IMR-90 (cell line): ENCODE measurements at regions not wholly inside any gene's neighbourhood (a gene's known extent, or its start where the extent isn't known, plus 50 kb on each side); places are given as distances from the start of the nearest gene placed in this dataset.

Source experiments
- ATAC-seq: fragments of 200-7000 bp; cut with Tn5 transposase; 2 replicates; pipeline ENCODE4 v1.9.1; 2020; ENCODE audit warnings: low read depth, mild to moderate bottlenecking, moderate library complexity
- BruUV-seq: library from RNA; stranded (reverse); fragments of 400-500 nt; replicated peaks from 2 replicates; lab custom pipeline; 2021; lab: Mats Ljungman, UMichigan
- CTCF ChIA-PET: fragments of 300-600 bp; formaldehyde crosslinking; extraction: SDS; loops from one replicate; lab custom pipeline; 2021; ENCODE audit warnings: antibody characterized with exemption; lab: Yijun Ruan, JAX
- POLR2A ChIA-PET: fragments of 300-600 bp; sonication (Branson Sonifier 250); formaldehyde crosslinking; loops from one replicate; lab custom pipeline; 2022; ENCODE audit warnings: antibody characterized with exemption; ENCODE audit not compliant: unreplicated experiment; lab: Charles Lee
- DNase-seq: peaks from one replicate; pipeline ENCODE4 v3.0.0; 2013
- H2AFZ ChIP-seq: replicated peaks from 2 replicates; pipeline ENCODE3; 2013; ENCODE audit warnings: low read length, mild to moderate bottlenecking; ENCODE audit not compliant: poor library complexity
- H2AK5ac ChIP-seq: 2 replicates; pipeline ENCODE4 v1.6.1; 2013; ENCODE audit warnings: low read depth, low read length, inconsistent platforms
- H2AK9ac ChIP-seq: replicated peaks from 2 replicates; pipeline ENCODE3; 2013; ENCODE audit warnings: mild to moderate bottlenecking, low read depth, low read length, moderate library complexity; ENCODE audit not compliant: poor library complexity
- H2BK120ac ChIP-seq: 2 replicates; pipeline ENCODE4 v1.6.1; 2013; ENCODE audit warnings: low read depth, low read length, inconsistent platforms
- H2BK15ac ChIP-seq: 3 replicates; pipeline ENCODE4 v1.6.1; 2013; ENCODE audit warnings: low read depth, low read length, inconsistent platforms
- H2BK20ac ChIP-seq: 2 replicates; pipeline ENCODE4 v1.6.1; 2013; ENCODE audit warnings: low read depth, mild to moderate bottlenecking, inconsistent platforms, low read length, moderate library complexity
- H2BK5ac ChIP-seq: 2 replicates; pipeline ENCODE4 v1.6.1; 2013; ENCODE audit warnings: mild to moderate bottlenecking, low read depth, low read length, inconsistent platforms; ENCODE audit not compliant: poor library complexity, severe bottlenecking
- H3K14ac ChIP-seq: replicated peaks from 2 replicates; pipeline ENCODE4 v1.6.1; 2013; ENCODE audit warnings: low read depth, low read length, inconsistent platforms
- H3K18ac ChIP-seq: 2 replicates; pipeline ENCODE4 v1.6.1; 2013; ENCODE audit warnings: low read depth, low read length, control low read depth
- H3K23ac ChIP-seq: 2 replicates; pipeline ENCODE4 v1.6.1; 2013; ENCODE audit warnings: low read depth, low read length, inconsistent platforms
- H3K27ac ChIP-seq: 2 replicates; pipeline ENCODE4 v1.5.1; 2013; ENCODE audit warnings: mild to moderate bottlenecking, control low read depth, low read length; ENCODE audit not compliant: insufficient read depth
- H3K27me3 ChIP-seq: 2 replicates; pipeline ENCODE4 v1.6.1; 2013; ENCODE audit warnings: low read length; ENCODE audit not compliant: control insufficient read depth, insufficient read depth
- H3K36me3 ChIP-seq: 2 replicates; pipeline ENCODE4 v1.6.1; 2013; ENCODE audit warnings: low read length, mixed read lengths; ENCODE audit not compliant: control insufficient read depth, insufficient read depth
- H3K4ac ChIP-seq: 2 replicates; pipeline ENCODE4 v1.6.1; 2013; ENCODE audit warnings: low read depth, low read length, inconsistent platforms
- H3K4me1 ChIP-seq: 2 replicates; pipeline ENCODE4 v1.6.1; 2013; ENCODE audit warnings: low read length, mixed read lengths; ENCODE audit not compliant: control insufficient read depth, insufficient read depth
- H3K4me2 ChIP-seq: 2 replicates; pipeline ENCODE4 v1.6.1; 2013; ENCODE audit warnings: low read depth, mild to moderate bottlenecking, control low read depth, low read length, moderate library complexity
- H3K4me3 ChIP-seq: 2 replicates; pipeline ENCODE4 v1.5.1; 2013; ENCODE audit warnings: low read depth, mild to moderate bottlenecking, control low read depth, low read length, moderate library complexity; ENCODE audit not compliant: insufficient read depth
- H3K56ac ChIP-seq: 2 replicates; pipeline ENCODE4 v1.6.1; 2013; ENCODE audit warnings: low read length, inconsistent platforms; ENCODE audit not compliant: insufficient read depth; ENCODE audit errors: extremely low read depth
- H3K79me1 ChIP-seq, 2 experiments: 2 replicates each; pipeline ENCODE4 v1.6.1; 2013; ENCODE audit warnings: low read length in 2 of 2, inconsistent platforms in 1 of 2, low read depth in 1 of 2
- H3K9ac ChIP-seq: 2 replicates; pipeline ENCODE4 v1.6.1; 2013; ENCODE audit warnings: low read depth, low read length, control low read depth
- H3K9me1 ChIP-seq: 2 replicates; pipeline ENCODE4 v1.6.1; 2013; ENCODE audit warnings: low read length, inconsistent platforms; ENCODE audit not compliant: insufficient read depth
- H3K9me3 ChIP-seq: 2 replicates; pipeline ENCODE4 v1.6.1; 2013; ENCODE audit warnings: low read length; ENCODE audit not compliant: control insufficient read depth, insufficient read depth
- H4K20me1 ChIP-seq: 2 replicates; pipeline ENCODE4 v1.6.1; 2013; ENCODE audit warnings: low read length, inconsistent platforms; ENCODE audit not compliant: insufficient read depth
- H4K5ac ChIP-seq: 2 replicates; pipeline ENCODE4 v1.6.1; 2013; ENCODE audit warnings: mild to moderate bottlenecking, low read depth, low read length, control low read depth
- H4K8ac ChIP-seq, 2 experiments: 2 replicates each; pipeline ENCODE4 v1.6.1; 2013; ENCODE audit warnings: low read depth in 2 of 2, low read length in 2 of 2, control low read depth in 1 of 2, inconsistent platforms in 1 of 2
- H4K91ac ChIP-seq: 2 replicates; pipeline ENCODE4 v1.6.1; 2013; ENCODE audit warnings: low read depth, low read length, inconsistent platforms; ENCODE audit not compliant: insufficient read depth
- BHLHE40 ChIP-seq: fragments of 150-350 bp; IDR thresholded peaks from 2 replicates; pipeline ENCODE4 v1.6.1; 2016; ENCODE audit warnings: mild to moderate bottlenecking, low read depth, low read length
- CEBPB ChIP-seq: IDR thresholded peaks from 2 replicates; pipeline ENCODE4 v1.6.1; 2012; ENCODE audit warnings: low read depth, low read length, improper control_type of control experiment
- CHD1 ChIP-seq: IDR thresholded peaks from 2 replicates; pipeline ENCODE4 v1.6.1; 2012; ENCODE audit warnings: low read depth, low read length, improper control_type of control experiment
- ELK1 ChIP-seq: fragments of 150-350 bp; IDR thresholded peaks from 2 replicates; pipeline ENCODE4 v1.6.1; 2016; ENCODE audit warnings: low read depth, mild to moderate bottlenecking, low read length, moderate library complexity, borderline replicate concordance
- FOS ChIP-seq: fragments of 150-350 bp; IDR thresholded peaks from 2 replicates; pipeline ENCODE4 v1.6.1; 2016; ENCODE audit warnings: low read depth, low read length
- MAFK ChIP-seq: IDR thresholded peaks from 2 replicates; pipeline ENCODE4 v1.6.1; 2012; ENCODE audit warnings: low read depth, low read length, improper control_type of control experiment
- MAZ ChIP-seq: IDR thresholded peaks from 2 replicates; pipeline ENCODE4 v1.6.1; 2012; ENCODE audit warnings: low read depth, mild to moderate bottlenecking, low read length, improper control_type of control experiment, moderate library complexity, borderline replicate concordance
- MXI1 ChIP-seq: IDR thresholded peaks from 2 replicates; pipeline ENCODE4 v1.6.1; 2012; ENCODE audit warnings: low read depth, mild to moderate bottlenecking, low read length, moderate library complexity, borderline replicate concordance
- NFE2L2 ChIP-seq: fragments of 150-350 bp; IDR thresholded peaks from 2 replicates; pipeline ENCODE4 v1.6.1; 2016; ENCODE audit warnings: low read depth, mild to moderate bottlenecking, low read length
- POLR2A ChIP-seq: IDR thresholded peaks from 2 replicates; pipeline ENCODE4 v1.6.1; 2012; ENCODE audit warnings: mild to moderate bottlenecking, low read depth, low read length
- RAD21 ChIP-seq: IDR thresholded peaks from 2 replicates; pipeline ENCODE4 v1.6.1; 2012; ENCODE audit warnings: low read length, improper control_type of control experiment
- RCOR1 ChIP-seq: IDR thresholded peaks from 2 replicates; pipeline ENCODE4 v1.6.1; 2012; ENCODE audit warnings: mild to moderate bottlenecking, low read length, improper control_type of control experiment; ENCODE audit not compliant: insufficient replicate concordance
- RFX5 ChIP-seq: IDR thresholded peaks from 2 replicates; pipeline ENCODE4 v1.8.0; 2012; ENCODE audit warnings: low read depth, mild to moderate bottlenecking, low read length, moderate library complexity
- SMC3 ChIP-seq: fragments of 150-350 bp; IDR thresholded peaks from 2 replicates; pipeline ENCODE4 v1.6.1; 2016; ENCODE audit warnings: low read depth, mild to moderate bottlenecking, antibody characterized with exemption, low read length, moderate library complexity
- WGBS, 2 experiments: methylation state at CpG; one replicate each; pipeline versions ENCODE4 v1.1.5 to v1.1.7; 2013; ENCODE audit warnings: missing lambda C conversion rate in 2 of 2; ENCODE audit not compliant: insufficient read length in 1 of 2; ENCODE audit errors: extremely low coverage in 2 of 2; 5-methylcytosine and 5-hydroxymethylcytosine counted together
- dilution Hi-C: fragments of 300-500 bp; cut with HindIII; formaldehyde crosslinking; loops from one replicate; pipeline ENCODE4 v1.14.3; 2018; ENCODE audit warnings: low sequenced_read_pairs; ENCODE audit not compliant: unreplicated experiment
- in situ Hi-C: fragments of 300-500 bp; cut with MboI; formaldehyde crosslinking; loops from 3 replicates; pipeline ENCODE4 v1.14.3; 2019; ENCODE audit warnings: low sequenced_read_pairs, inconsistent platforms, mixed read lengths
- intact Hi-C: fragments of 100-400 bp; cut with micrococcal nuclease; formaldehyde crosslinking; loops from 2 replicates; pipeline ENCODE4 v1.10.0; 2022
- TF ChIP-seq, protein P1 (sequence below): fragments of 150-350 bp; IDR thresholded peaks from 2 replicates; pipeline ENCODE4 v1.6.1; 2017; ENCODE audit warnings: mild to moderate bottlenecking, antibody characterized with exemption, low read length, low read depth
- TF ChIP-seq, protein P2 (sequence below): conservative IDR thresholded peaks from 2 replicates; pipeline ENCODE4 v1.5.1; 2012; ENCODE audit warnings: mild to moderate bottlenecking, low read depth, low read length, improper control_type of control experiment

- Histone ChIP-seq H4K91ac (no peak overlapping the region), H4K5ac (no peak overlapping the region), H3K4ac (no peak overlapping the region), H3K56ac (no peak overlapping the region), H3K36me3 (no peaks in the 10 kb centered on the region), H3K9me3 (peaks cover 60% of the 10 kb centered on the region), H3K4me2 (no peak overlapping the region), H2BK20ac (no peak overlapping the region), H3K79me1 (no peaks in the 10 kb centered on the region), H3K4me1 (no peaks in the 10 kb centered on the region), H2BK15ac (no peak overlapping the region), H2AK5ac (no peak overlapping the region), H4K8ac (no peak overlapping the region), H2BK120ac (no peak overlapping the region), H3K27ac (no peak overlapping the region), H3K4me3 (no peak overlapping the region), H2AFZ (no peak overlapping the region), H3K9me1 (no peaks in the 10 kb centered on the region), H4K20me1 (no peaks in the 10 kb centered on the region), H2AK9ac (no peak overlapping the region), H3K18ac (no peak overlapping the region), H3K27me3 (no peaks in the 10 kb centered on the region), H2BK5ac (no peak overlapping the region), H3K14ac (no peak overlapping the region), H3K23ac (no peak overlapping the region), H3K9ac (no peak overlapping the region)
- intact Hi-C loops: no loop called here
- DNase-seq (no peak), ATAC-seq (no peak)
- dilution Hi-C loops: no loop called here
- CTCF ChIA-PET: no interaction called here
- POLR2A ChIA-PET: no interaction called here
- TF ChIP-seq MAFK: no peak
- TF ChIP-seq CHD1: no peak
- no peak for TF ChIP-seq BHLHE40
- TF ChIP-seq MXI1: no peak
- no peak for TF ChIP-seq RFX5
- no peak for TF ChIP-seq SMC3
- TF ChIP-seq NFE2L2: no peak
- no peak for TF ChIP-seq ELK1
- no peak for TF ChIP-seq RAD21
- TF ChIP-seq FOS: no peak
- no peak for TF ChIP-seq POLR2A
- no peak for TF ChIP-seq RCOR1
- TF ChIP-seq, protein P1, sequence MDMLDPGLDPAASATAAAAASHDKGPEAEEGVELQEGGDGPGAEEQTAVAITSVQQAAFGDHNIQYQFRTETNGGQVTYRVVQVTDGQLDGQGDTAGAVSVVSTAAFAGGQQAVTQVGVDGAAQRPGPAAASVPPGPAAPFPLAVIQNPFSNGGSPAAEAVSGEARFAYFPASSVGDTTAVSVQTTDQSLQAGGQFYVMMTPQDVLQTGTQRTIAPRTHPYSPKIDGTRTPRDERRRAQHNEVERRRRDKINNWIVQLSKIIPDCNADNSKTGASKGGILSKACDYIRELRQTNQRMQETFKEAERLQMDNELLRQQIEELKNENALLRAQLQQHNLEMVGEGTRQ: no peak
- no peak for TF ChIP-seq CEBPB
- TF ChIP-seq, protein P2, sequence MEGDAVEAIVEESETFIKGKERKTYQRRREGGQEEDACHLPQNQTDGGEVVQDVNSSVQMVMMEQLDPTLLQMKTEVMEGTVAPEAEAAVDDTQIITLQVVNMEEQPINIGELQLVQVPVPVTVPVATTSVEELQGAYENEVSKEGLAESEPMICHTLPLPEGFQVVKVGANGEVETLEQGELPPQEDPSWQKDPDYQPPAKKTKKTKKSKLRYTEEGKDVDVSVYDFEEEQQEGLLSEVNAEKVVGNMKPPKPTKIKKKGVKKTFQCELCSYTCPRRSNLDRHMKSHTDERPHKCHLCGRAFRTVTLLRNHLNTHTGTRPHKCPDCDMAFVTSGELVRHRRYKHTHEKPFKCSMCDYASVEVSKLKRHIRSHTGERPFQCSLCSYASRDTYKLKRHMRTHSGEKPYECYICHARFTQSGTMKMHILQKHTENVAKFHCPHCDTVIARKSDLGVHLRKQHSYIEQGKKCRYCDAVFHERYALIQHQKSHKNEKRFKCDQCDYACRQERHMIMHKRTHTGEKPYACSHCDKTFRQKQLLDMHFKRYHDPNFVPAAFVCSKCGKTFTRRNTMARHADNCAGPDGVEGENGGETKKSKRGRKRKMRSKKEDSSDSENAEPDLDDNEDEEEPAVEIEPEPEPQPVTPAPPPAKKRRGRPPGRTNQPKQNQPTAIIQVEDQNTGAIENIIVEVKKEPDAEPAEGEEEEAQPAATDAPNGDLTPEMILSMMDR: no peak
- no peak for TF ChIP-seq MAZ
- no TSS peak for BruUV-seq
- 38% methylated on average over 8 of the region's 22 CpGs; no CpG with 5 or more reads in 1 of the 2 experiments for WGBS, 2 experiments
- in situ Hi-C loops: no loop called here
Measured at GRCh38 chr18:78895207-78896001, 84.2 kb upstream of the SALL3 start.
